ENCODE measurements at regions not wholly inside any gene's neighbourhood (a gene's known extent, or its start where the extent isn't known, plus 50 kb on each side); places are given as distances from the start of the nearest gene placed in this dataset.

- WGBS: 77% methylated on average over 1 of the region's 1 CpG
- DNase-seq (ENCODE audit: low spot score): no peak
Observed at GRCh38 chr14:39873791-39874190, 441.6 kb upstream of the FBXO33 start.

GRCh38 chr14:39868949-39869348, 436.7 kb upstream of the FBXO33 start:
- H3K27me3 ChIP-seq (ENCODE audit: control insufficient read depth in 4 of 4, insufficient read depth in 4 of 4, low read length in 3 of 4): no peaks in the 10 kb centered on the region
- WGBS: 60% methylated on average over 1 of the region's 1 CpG

More at GRCh38 chr14:39873791-39874190, 441.6 kb upstream of the FBXO33 start:
- no peaks in the 10 kb centered on the region for H3K27me3 ChIP-seq (ENCODE audit: control insufficient read depth in 4 of 4, insufficient read depth in 4 of 4, low read length in 3 of 4)
- H3K27ac ChIP-seq (ENCODE audit: low read depth in 1 of 2, low read length in 2 of 2): no peak overlapping the region
- H3K9ac ChIP-seq (ENCODE audit: low read depth in 1 of 2, low read length in 2 of 2): no peak overlapping the region
- no peaks in the 10 kb centered on the region for H3K4me1 ChIP-seq (ENCODE audit: control insufficient read depth in 4 of 4, insufficient read depth in 4 of 4, low read length in 3 of 4)
- no peak overlapping the region for H3K4me3 ChIP-seq (ENCODE audit: low read depth in 1 of 3, low read length in 3 of 3)
- no peaks in the 10 kb centered on the region for H3K36me3 ChIP-seq (ENCODE audit: control insufficient read depth in 4 of 4, insufficient read depth in 3 of 4, low read depth in 1 of 4, low read length in 3 of 4)
- TF ChIP-seq RAD21 (IDR thresholded peaks at IDR 0.05) (no peak), TAF1 (conservative IDR thresholded peaks at IDR 0.05) (no peak), MAX (IDR thresholded peaks at IDR 0.05) (no peak), CTCF (IDR thresholded peaks at IDR 0.05; ENCODE audit: low read depth, low read length, missing input control) (no peak), HNF4A (conservative IDR thresholded peaks at IDR 0.05) (no peak), EGR1 (IDR thresholded peaks at IDR 0.05; ENCODE audit: low read depth in 2 of 2) (no peak), HNF4G (IDR thresholded peaks at IDR 0.05) (no peak)
- no peaks in the 10 kb centered on the region for H3K9me3 ChIP-seq (ENCODE audit: control insufficient read depth in 4 of 4, low read length in 3 of 4)

More at GRCh38 chr14:39868949-39869348, 436.7 kb upstream of the FBXO33 start:
- Histone ChIP-seq H3K36me3 (ENCODE audit: control insufficient read depth in 4 of 4, insufficient read depth in 3 of 4, low read depth in 1 of 4, low read length in 3 of 4) (no peaks in the 10 kb centered on the region), H3K27ac (ENCODE audit: low read depth in 1 of 2, low read length in 2 of 2) (no peak overlapping the region), H3K4me1 (ENCODE audit: control insufficient read depth in 4 of 4, insufficient read depth in 4 of 4, low read length in 3 of 4) (no peaks in the 10 kb centered on the region), H3K9me3 (ENCODE audit: control insufficient read depth in 4 of 4, low read length in 3 of 4) (no peaks in the 10 kb centered on the region), H3K4me3 (ENCODE audit: low read depth in 1 of 3, low read length in 3 of 3) (no peak overlapping the region), H3K9ac (ENCODE audit: low read depth in 1 of 2, low read length in 2 of 2) (no peak overlapping the region)
- TF ChIP-seq MAX (IDR thresholded peaks at IDR 0.05): no peak
- no peak for TF ChIP-seq ZBTB33 (IDR thresholded peaks at IDR 0.05)
- no peak for TF ChIP-seq RAD21 (IDR thresholded peaks at IDR 0.05)
- TF ChIP-seq CTCF (IDR thresholded peaks at IDR 0.05; ENCODE audit: low read depth, low read length, missing input control): no peak
- no peak for TF ChIP-seq JUND (IDR thresholded peaks at IDR 0.05)
- TF ChIP-seq TAF1 (conservative IDR thresholded peaks at IDR 0.05): no peak
- TF ChIP-seq HNF4A (conservative IDR thresholded peaks at IDR 0.05): no peak
- DNase-seq (ENCODE audit: low spot score): no peak
